ENCODE measurements at regions not wholly inside any gene's neighbourhood (a gene's known extent, or its start where the extent isn't known, plus 50 kb on each side); places are given as distances from the start of the nearest gene placed in this dataset.
"Not testable (repeated sequence)": the region's sequence is repeated elsewhere in the genome, so short reads cannot be mapped to it uniquely, and the experiment has no call there.

GRCh38 chr1:70490153-70490552 lies 79.1 kb downstream of the CTH start:
- DNase-seq (ENCODE audit: low spot score), result no peak

- DNase-seq (ENCODE audit: low spot score), result no peak
Measured at GRCh38 chr1:70495370-70495769, 84.3 kb downstream of the CTH start.

- DNase-seq (ENCODE audit: low spot score), result no peak
Measured at GRCh38 chr1:70496181-70496580, 85.1 kb downstream of the CTH start.

GRCh38 chr1:70497152-70497551 lies 86.1 kb downstream of the CTH start:
- no peak for DNase-seq (ENCODE audit: low spot score)

- DNase-seq (ENCODE audit: low spot score), result no peak
Measured at GRCh38 chr1:70498666-70499065, 87.6 kb downstream of the CTH start.

- no peak for DNase-seq (ENCODE audit: low spot score)
Measured at GRCh38 chr1:70499695-70500094, 88.6 kb downstream of the CTH start.

- no peak for DNase-seq (ENCODE audit: low spot score)
Measured at GRCh38 chr1:70503358-70503757, 92.3 kb downstream of the CTH start.

- DNase-seq (ENCODE audit: low spot score), result peak; percentile 47
Measured at GRCh38 chr1:70504176-70504820, 93.2 kb downstream of the CTH start.

- DNase-seq (ENCODE audit: low spot score), result peak; percentile 55
Measured at GRCh38 chr1:70504821-70505193, 93.7 kb downstream of the CTH start.

- not testable (repeated sequence) for DNase-seq (ENCODE audit: low spot score)
Measured at GRCh38 chr1:70507991-70508390, 96.9 kb downstream of the CTH start.

GRCh38 chr1:70509996-70510876 lies 99.2 kb downstream of the CTH start:
- no peak for DNase-seq (ENCODE audit: low spot score)

- DNase-seq (ENCODE audit: low spot score), result no peak
Measured at GRCh38 chr1:70517444-70517843, 106.4 kb downstream of the CTH start.

- no peak for DNase-seq (ENCODE audit: low spot score)
Measured at GRCh38 chr1:70518106-70518505, 107.0 kb downstream of the CTH start.

GRCh38 chr1:70528590-70529333 lies 117.7 kb downstream of the CTH start:
- DNase-seq (ENCODE audit: low spot score), result peak; percentile 26

GRCh38 chr1:70536708-70537366 lies 125.8 kb downstream of the CTH start:
- DNase-seq (ENCODE audit: low spot score), result no peak

GRCh38 chr1:70537788-70538187 lies 126.7 kb downstream of the CTH start:
- no peak for DNase-seq (ENCODE audit: low spot score)

GRCh38 chr1:70542030-70542429 lies 131.0 kb downstream of the CTH start:
- DNase-seq (ENCODE audit: low spot score), result no peak

- DNase-seq (ENCODE audit: low spot score), result no peak
Measured at GRCh38 chr1:70542856-70543255, 131.8 kb downstream of the CTH start.

- DNase-seq (ENCODE audit: low spot score), result no peak
Measured at GRCh38 chr1:70546726-70547125, 135.7 kb downstream of the CTH start.

GRCh38 chr1:70552662-70553566 lies 141.8 kb downstream of the CTH start:
- DNase-seq (ENCODE audit: low spot score), result no peak

- no peak for DNase-seq (ENCODE audit: low spot score)
Measured at GRCh38 chr1:70553567-70553956, 142.5 kb downstream of the CTH start.

Data from mucosa of gallbladder (tissue), 1 donor.